Hepatocyte (in vitro differentiated cells): ENCODE measurements at regions not wholly inside any gene's neighbourhood (a gene's known extent, or its start where the extent isn't known, plus 50 kb on each side); places are given as distances from the start of the nearest gene placed in this dataset.

Source experiments
- DNase-seq: peaks from one replicate; pipeline ENCODE4 v3.0.0-alpha.2; 2016; ENCODE audit warnings: low spot score
- H2AFZ ChIP-seq: fragments of 200-600 bp; sonication (generic); 2 replicates; pipeline ENCODE4 v1.6.0; 2016; ENCODE audit warnings: antibody characterized with exemption, mild to moderate bottlenecking
- H3K27ac ChIP-seq: fragments of 200-600 bp; sonication (generic); 2 replicates; pipeline ENCODE4 v1.5.1; 2016; ENCODE audit warnings: mild to moderate bottlenecking
- H3K27me3 ChIP-seq: fragments of 200-600 bp; sonication (generic); 2 replicates; pipeline ENCODE4 v1.6.1; 2016
- H3K36me3 ChIP-seq: fragments of 200-600 bp; sonication (generic); replicated peaks from 2 replicates; pipeline ENCODE4 v1.5.1; 2016; ENCODE audit warnings: low read depth; ENCODE audit not compliant: insufficient read depth
- H3K4me1 ChIP-seq: fragments of 200-600 bp; sonication (generic); 2 replicates; pipeline ENCODE4 v1.5.1; 2016; ENCODE audit warnings: mild to moderate bottlenecking, moderate library complexity; ENCODE audit not compliant: insufficient read depth
- H3K4me2 ChIP-seq: fragments of 200-600 bp; sonication (generic); 2 replicates; pipeline ENCODE4 v1.6.0; 2016
- H3K4me3 ChIP-seq: fragments of 200-600 bp; sonication (generic); 2 replicates; pipeline ENCODE4 v1.5.1; 2016; ENCODE audit warnings: mild to moderate bottlenecking
- H3K79me2 ChIP-seq: fragments of 200-600 bp; sonication (generic); 2 replicates; pipeline ENCODE4 v1.6.0; 2017; ENCODE audit warnings: mild to moderate bottlenecking
- H3K9me2 ChIP-seq: fragments of 200-600 bp; sonication (generic); replicated peaks from 2 replicates; pipeline ENCODE4 v1.6.0; 2017; ENCODE audit warnings: mild to moderate bottlenecking; ENCODE audit not compliant: insufficient read depth
- H3K9me3 ChIP-seq: fragments of 200-600 bp; sonication (generic); 2 replicates; pipeline ENCODE4 v1.5.1; 2016; ENCODE audit warnings: low read depth, mild to moderate bottlenecking
- H4K20me1 ChIP-seq: fragments of 200-600 bp; sonication (generic); 2 replicates; pipeline ENCODE4 v1.6.0; 2016; ENCODE audit warnings: mild to moderate bottlenecking; ENCODE audit not compliant: insufficient read depth, poor library complexity, severe bottlenecking
- CTCF ChIP-seq: fragments of 200-600 bp; sonication (generic); IDR thresholded peaks from 2 replicates; pipeline ENCODE4 v1.5.1; 2016; ENCODE audit warnings: antibody characterized with exemption, mild to moderate bottlenecking; ENCODE audit not compliant: poor library complexity
- EZH2 ChIP-seq: fragments of 200-600 bp; sonication (generic); IDR thresholded peaks from 2 replicates; pipeline ENCODE4 v1.6.1; 2016; ENCODE audit warnings: antibody characterized with exemption, mild to moderate bottlenecking, borderline replicate concordance
- EZH2phosphoT487 ChIP-seq: fragments of 200-600 bp; sonication (generic); IDR thresholded peaks from one replicate; pipeline ENCODE4 v1.6.1; 2018; ENCODE audit warnings: antibody characterized with exemption, mild to moderate bottlenecking, low read depth, moderate library complexity; ENCODE audit not compliant: unreplicated experiment, severe bottlenecking
- WGBS: methylation state at CpG from one replicate; pipeline ENCODE4 v1.1.6; 2016; ENCODE audit warnings: low lambda C conversion rate; ENCODE audit errors: missing lambda C conversion rate; 5-methylcytosine and 5-hydroxymethylcytosine counted together

GRCh38 chr2:145284551-145284950, 764.6 kb upstream of the ZEB2 start:
- DNase-seq, result no peak
- Histone ChIP-seq H3K36me3 (no peaks in the 10 kb centered on the region), H3K9me2 (no peaks in the 10 kb centered on the region), H3K4me1 (no peaks in the 10 kb centered on the region), H3K27me3 (no peaks in the 10 kb centered on the region), H4K20me1 (no peaks in the 10 kb centered on the region), H3K79me2 (no peaks in the 10 kb centered on the region), H3K4me3 (no peak overlapping the region), H3K27ac (no peak overlapping the region), H3K4me2 (no peak overlapping the region), H3K9me3 (no peaks in the 10 kb centered on the region), H2AFZ (no peak overlapping the region)
- 89% methylated on average over 5 of the region's 5 CpGs for WGBS
- TF ChIP-seq CTCF (no peak), EZH2 (no peak), EZH2phosphoT487 (no peak)

- H3K9me3 ChIP-seq, result no peaks in the 10 kb centered on the region
- no peaks in the 10 kb centered on the region for H3K79me2 ChIP-seq
- 80% methylated on average over 1 of the region's 1 CpG for WGBS
- H3K27ac ChIP-seq, result no peak overlapping the region
- no peaks in the 10 kb centered on the region for H3K27me3 ChIP-seq
- H4K20me1 ChIP-seq, result no peaks in the 10 kb centered on the region
- H3K9me2 ChIP-seq, result no peaks in the 10 kb centered on the region
- H3K4me2 ChIP-seq, result no peak overlapping the region
- no peaks in the 10 kb centered on the region for H3K4me1 ChIP-seq
- H3K36me3 ChIP-seq, result no peaks in the 10 kb centered on the region
- H2AFZ ChIP-seq, result no peak overlapping the region
- TF ChIP-seq EZH2phosphoT487 (no peak), EZH2 (no peak), CTCF (no peak)
- no peak overlapping the region for H3K4me3 ChIP-seq
- no peak for DNase-seq
Measured at GRCh38 chr2:145283131-145283530, 763.2 kb upstream of the ZEB2 start.

- no peaks in the 10 kb centered on the region for H3K27me3 ChIP-seq
- H3K9me2 ChIP-seq, result no peaks in the 10 kb centered on the region
- no peaks in the 10 kb centered on the region for H3K4me1 ChIP-seq
- no peaks in the 10 kb centered on the region for H3K36me3 ChIP-seq
- H3K4me2 ChIP-seq, result no peak overlapping the region
- H3K9me3 ChIP-seq, result no peaks in the 10 kb centered on the region
- no peak overlapping the region for H3K27ac ChIP-seq
- H4K20me1 ChIP-seq, result no peaks in the 10 kb centered on the region
- TF ChIP-seq EZH2phosphoT487 (no peak), CTCF (no peak), EZH2 (no peak)
- H2AFZ ChIP-seq, result no peak overlapping the region
- H3K79me2 ChIP-seq, result no peaks in the 10 kb centered on the region
- DNase-seq, result no peak
- no peak overlapping the region for H3K4me3 ChIP-seq
Measured at GRCh38 chr2:145277922-145278321, 758.0 kb upstream of the ZEB2 start.

GRCh38 chr2:145273840-145274239, 753.9 kb upstream of the ZEB2 start:
- no peaks in the 10 kb centered on the region for H3K36me3 ChIP-seq
- H3K4me1 ChIP-seq, result no peaks in the 10 kb centered on the region
- 90% methylated on average over 1 of the region's 1 CpG for WGBS
- no peaks in the 10 kb centered on the region for H3K9me3 ChIP-seq
- H3K79me2 ChIP-seq, result no peaks in the 10 kb centered on the region
- H2AFZ ChIP-seq, result no peak overlapping the region
- no peak for DNase-seq
- no peak overlapping the region for H3K4me2 ChIP-seq
- no peaks in the 10 kb centered on the region for H3K27me3 ChIP-seq
- TF ChIP-seq EZH2, result no peak
- no peak for TF ChIP-seq CTCF
- TF ChIP-seq EZH2phosphoT487, result no peak
- no peak overlapping the region for H3K27ac ChIP-seq
- H4K20me1 ChIP-seq, result no peaks in the 10 kb centered on the region
- no peaks in the 10 kb centered on the region for H3K9me2 ChIP-seq
- H3K4me3 ChIP-seq, result no peak overlapping the region
